ENCODE measurements at regions not wholly inside any gene's neighbourhood (a gene's known extent, or its start where the extent isn't known, plus 50 kb on each side); places are given as distances from the start of the nearest gene placed in this dataset.

DNA sequence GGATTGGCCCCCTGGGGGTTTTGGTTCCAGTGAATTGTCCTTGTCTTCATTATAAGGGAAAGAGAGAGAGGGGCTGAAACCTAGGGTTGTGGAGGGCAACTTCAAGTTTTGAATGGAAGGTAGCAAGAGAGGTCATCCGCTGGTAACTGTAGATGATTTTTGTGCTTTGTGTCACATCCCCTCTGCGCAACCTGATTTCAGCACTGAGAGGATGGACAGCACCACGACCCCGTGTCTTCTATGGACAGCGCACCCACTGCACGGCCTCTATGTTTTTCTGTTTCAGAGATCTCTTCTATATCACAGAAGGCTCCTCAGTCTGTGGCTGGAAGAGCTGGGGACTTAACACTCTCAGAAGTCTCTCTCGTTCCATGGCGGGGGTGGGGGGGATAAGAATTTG, 127.0 kb upstream of the RPH3A start:
- TF ChIP-seq CTCF (conservative IDR thresholded peaks at IDR 0.05; ENCODE audit: low read depth, low read length) = no peak
- 0 out of 2 replicates have a peak, but pooled peaks have one; percentile 11 for TF ChIP-seq MXI1 (IDR thresholded peaks at IDR 0.05; ENCODE audit: borderline replicate concordance, low read depth, low read length)
- no peak for TF ChIP-seq POLR2A (IDR thresholded peaks at IDR 0.05; ENCODE audit: low read depth, low read length)
- no peak for TF ChIP-seq RAD21 (IDR thresholded peaks at IDR 0.05; ENCODE audit: low read length)
